Omental fat pad (tissue), 3 donors: ENCODE measurements at regions not wholly inside any gene's neighbourhood (a gene's known extent, or its start where the extent isn't known, plus 50 kb on each side); places are given as distances from the start of the nearest gene placed in this dataset.

Source experiments
- ATAC-seq: fragments of 150-250 bp; one replicate; pipeline ENCODE4 v1.9.1; 2016; ENCODE audit warnings: mild to moderate bottlenecking, moderate library complexity; ENCODE audit not compliant: low FRiP score
- DNase-seq: peaks from one replicate; pipeline ENCODE4 v3.0.0-alpha.2; 2019; ENCODE audit warnings: low spot score
- CTCF ChIP-seq, 3 donors: fragments of 450-650 bp; IDR thresholded peaks; one replicate each; pipeline ENCODE4 v1.5.1; 2016 to 2017; ENCODE audit warnings: antibody characterized with exemption in 3 of 3, mild to moderate bottlenecking in 3 of 3, moderate library complexity in 2 of 3

GRCh38 chr16:65789161-65789945 lies 577.1 kb upstream of the CDH5 start:
- DNase-seq, result no peak
- no peak for TF ChIP-seq CTCF (IDR thresholded peaks at IDR 0.05)
- no peak for ATAC-seq

GRCh38 chr16:65788434-65789140 lies 577.9 kb upstream of the CDH5 start:
- ATAC-seq (no peak), DNase-seq (no peak)
- no peak for TF ChIP-seq CTCF (IDR thresholded peaks at IDR 0.05)

DNA sequence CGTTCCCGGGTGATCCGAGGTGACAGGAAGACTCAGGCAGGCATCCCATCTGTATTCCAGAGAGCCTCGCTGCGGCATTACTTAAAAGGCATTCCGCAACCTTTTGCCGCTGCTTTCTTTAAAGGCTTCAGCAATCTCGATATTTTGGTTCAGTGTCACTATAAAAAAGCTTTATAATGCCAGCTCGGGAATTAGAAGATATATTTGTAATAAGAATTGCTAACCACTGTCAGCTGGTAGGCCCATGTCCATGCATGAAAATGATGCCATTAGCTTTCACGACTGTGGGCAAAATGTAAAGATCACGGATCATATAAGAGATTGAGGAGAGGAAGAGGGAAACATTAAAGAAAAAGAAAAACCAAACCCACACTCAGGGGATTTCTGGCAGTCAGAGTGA lies 578.6 kb upstream of the CDH5 start:
- DNase-seq (no peak), ATAC-seq (no peak)
- TF ChIP-seq CTCF (IDR thresholded peaks at IDR 0.05), result no peak

DNA sequence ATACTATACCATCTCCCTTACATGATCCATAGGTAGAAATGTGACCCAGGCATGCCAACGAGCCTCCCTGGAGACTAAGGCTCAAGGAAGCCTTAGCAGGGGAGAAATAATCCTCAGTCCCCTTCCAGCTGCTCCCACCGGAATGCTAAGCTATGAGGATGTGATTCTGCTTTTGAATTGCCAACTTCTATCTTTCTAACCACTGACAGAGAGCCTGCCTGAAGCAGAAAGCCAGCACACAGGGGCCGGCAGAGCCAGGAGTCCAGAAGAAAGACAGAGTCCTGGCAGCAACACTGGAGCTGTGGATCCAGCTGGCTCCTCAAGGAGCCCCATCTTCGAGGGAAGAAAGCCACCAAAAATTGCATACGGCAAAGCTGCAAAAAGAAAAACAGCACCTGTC lies 579.6 kb upstream of the CDH5 start:
- no peak for TF ChIP-seq CTCF (IDR thresholded peaks at IDR 0.05)
- no peak for DNase-seq
- no peak for ATAC-seq

GRCh38 chr16:65783709-65784474 lies 582.6 kb upstream of the CDH5 start:
- TF ChIP-seq CTCF (IDR thresholded peaks at IDR 0.05), result no peak

DNA sequence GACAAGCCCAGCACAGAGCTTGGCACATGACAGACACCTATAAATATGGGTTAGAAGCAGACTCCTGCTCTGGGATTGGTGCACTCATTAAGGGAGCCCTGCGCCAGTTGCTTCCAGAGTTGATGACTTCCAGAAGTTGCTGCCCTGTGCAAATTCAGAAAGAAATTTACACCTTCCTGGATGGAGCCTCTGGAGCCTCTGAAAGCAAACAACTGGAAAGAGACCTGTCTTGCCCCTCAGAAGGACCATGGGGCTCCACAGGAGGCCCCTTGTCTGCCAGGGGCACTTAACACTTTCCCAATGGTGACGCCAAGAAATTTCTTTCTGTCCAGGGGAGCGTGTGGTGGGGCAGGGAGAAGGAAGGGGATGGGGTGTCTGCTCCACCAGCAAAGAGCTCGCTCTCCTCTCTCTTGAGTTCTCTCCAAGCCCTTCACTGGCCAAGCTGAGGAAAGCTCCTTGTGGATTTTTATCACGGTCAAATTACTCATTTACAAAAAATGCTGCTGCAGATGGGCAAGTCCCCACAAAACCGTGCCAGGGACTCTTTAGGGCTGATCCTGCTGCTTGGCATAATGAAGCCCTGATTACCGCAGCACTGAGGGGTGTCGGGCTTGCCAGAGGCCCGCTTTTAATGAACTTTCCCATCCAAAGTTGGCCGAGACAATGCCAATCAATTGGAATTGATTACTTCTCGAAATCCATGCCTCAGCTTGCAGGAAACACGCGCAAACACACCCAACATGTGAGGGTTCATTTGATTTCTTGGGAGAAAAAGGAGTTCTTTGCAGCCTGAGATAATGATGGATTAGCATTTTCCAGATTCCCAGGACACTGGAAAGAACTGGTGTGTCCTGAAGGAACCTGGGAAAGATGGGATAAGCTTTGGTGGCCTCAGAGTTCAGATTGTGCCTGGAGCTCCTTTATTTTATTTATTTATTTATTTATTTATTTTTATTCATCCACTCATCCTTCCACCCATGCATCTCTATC lies 583.6 kb upstream of the CDH5 start:
- TF ChIP-seq CTCF (IDR thresholded peaks at IDR 0.05), result no peak
- DNase-seq, result no peak
- peak; percentile 90 for ATAC-seq

More at GRCh38 chr16:65783709-65784474, 582.6 kb upstream of the CDH5 start:
- DNase-seq (no peak), ATAC-seq (no peak)
